GM12864 (cell line): ENCODE measurements at regions not wholly inside any gene's neighbourhood (a gene's known extent, or its start where the extent isn't known, plus 50 kb on each side); places are given as distances from the start of the nearest gene placed in this dataset.

Experiments
- DNase-seq: peaks from one replicate; pipeline ENCODE4 v3.0.0-alpha.2; 2011; ENCODE audit warnings: low read depth
- H3K4me3 ChIP-seq: 2 replicates; pipeline ENCODE4 v1.5.1; 2011; ENCODE audit warnings: mild to moderate bottlenecking, low read depth, low read length, control low read depth
- CTCF ChIP-seq: IDR thresholded peaks from 2 replicates; pipeline ENCODE4 v1.5.1; 2011; ENCODE audit warnings: low read depth, mild to moderate bottlenecking, moderate library complexity, low read length, control low read depth, inconsistent platforms; ENCODE audit errors: missing control alignments

DNA sequence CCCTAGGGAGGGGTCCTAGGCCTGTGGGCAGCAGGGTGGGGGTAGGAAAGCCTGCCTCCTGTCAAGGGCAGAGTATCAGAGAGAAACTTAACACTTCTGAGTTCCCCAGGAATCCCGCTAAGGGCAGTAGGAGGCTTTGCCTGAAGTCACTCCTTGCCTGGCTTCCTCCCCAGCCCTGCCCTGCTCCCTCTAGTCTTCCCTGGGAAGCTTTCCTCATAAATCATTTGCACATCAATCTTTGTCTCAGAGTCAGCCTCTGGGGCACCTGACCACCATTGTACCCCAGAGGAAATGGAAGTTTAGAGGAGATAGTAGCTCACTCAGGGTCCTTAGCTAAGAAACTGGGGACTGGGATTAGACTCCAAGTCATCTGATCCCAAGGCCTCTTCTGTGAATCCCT lies 129.4 kb upstream of the TLE3 start:
- TF ChIP-seq CTCF: no peak
- DNase-seq: no peak
- H3K4me3 ChIP-seq: no peak overlapping the region

GRCh38 chr15:70226337-70226980 lies 128.7 kb upstream of the TLE3 start:
- TF ChIP-seq CTCF: no peak
- no peak for DNase-seq
- H3K4me3 ChIP-seq: no peak overlapping the region

DNA sequence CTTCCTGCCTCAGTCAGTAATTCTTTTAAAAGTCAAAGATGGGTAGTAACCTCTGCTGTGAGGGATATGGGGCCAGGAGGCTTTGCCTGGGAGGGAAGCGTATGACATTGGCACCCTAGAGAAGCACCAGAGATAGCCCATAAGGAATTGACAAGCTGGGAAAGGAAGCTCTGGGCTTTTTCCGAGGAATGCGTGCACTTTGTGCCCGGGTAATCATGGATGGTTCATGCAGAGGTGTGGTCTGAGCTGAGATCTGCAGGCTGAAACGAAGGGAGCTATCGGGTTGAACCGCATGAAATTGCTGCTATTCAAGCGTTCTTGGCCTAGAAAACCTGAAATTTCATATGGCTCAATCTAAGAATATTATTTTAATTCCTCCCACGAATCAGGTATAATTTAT lies 127.7 kb upstream of the TLE3 start:
- no peak for DNase-seq
- H3K4me3 ChIP-seq: no peak overlapping the region
- no peak for TF ChIP-seq CTCF

GRCh38 chr15:70222606-70223005 lies 124.9 kb upstream of the TLE3 start:
- TF ChIP-seq CTCF: no peak
- no peak for DNase-seq
- H3K4me3 ChIP-seq: no peak overlapping the region

DNA sequence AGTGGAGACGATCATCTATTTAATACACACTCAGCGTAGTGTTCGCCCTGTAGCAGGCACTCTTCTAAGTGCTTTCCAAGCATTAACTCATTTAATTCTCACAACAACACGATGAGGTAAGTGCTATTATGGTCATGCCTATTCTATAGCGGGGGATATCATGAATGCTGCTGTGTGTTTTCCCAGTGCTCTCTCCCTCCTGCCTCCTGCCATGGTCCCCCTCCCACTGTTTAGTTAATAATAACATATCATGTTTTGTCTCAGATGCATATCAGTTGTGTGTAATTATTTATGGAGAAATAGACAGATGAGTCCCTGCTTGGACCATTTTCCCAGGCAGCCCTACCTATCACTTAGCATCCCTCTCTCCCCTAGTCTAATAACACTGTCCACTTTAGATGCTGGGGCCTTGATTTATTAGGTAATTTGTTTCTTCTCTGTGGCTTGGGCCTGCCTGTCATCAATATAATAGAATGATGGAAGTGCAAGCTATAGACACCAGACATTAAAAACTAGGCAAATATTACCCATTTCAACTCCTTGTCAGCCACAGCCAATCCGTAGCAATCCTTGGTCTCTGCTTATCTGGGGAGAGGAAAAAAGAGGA lies 122.9 kb upstream of the TLE3 start:
- no peak for TF ChIP-seq CTCF
- no peak for DNase-seq
- no peak overlapping the region for H3K4me3 ChIP-seq

GRCh38 chr15:70219966-70220365 lies 122.2 kb upstream of the TLE3 start:
- no peak overlapping the region for H3K4me3 ChIP-seq
- no peak for TF ChIP-seq CTCF
- no peak for DNase-seq
